Neural cell (in vitro differentiated cells): ENCODE measurements at regions not wholly inside any gene's neighbourhood (a gene's known extent, or its start where the extent isn't known, plus 50 kb on each side); places are given as distances from the start of the nearest gene placed in this dataset.

Experiments
- EZH2 ChIP-seq: fragments of 200-600, 300-800 bp; shearing (Covaris generic), sonication (generic); IDR thresholded peaks from 2 replicates; pipeline ENCODE4 v1.6.1; 2014; ENCODE audit warnings: antibody characterized with exemption, low read length, borderline replicate concordance, mild to moderate bottlenecking; ENCODE audit not compliant: insufficient read depth, poor library complexity, severe bottlenecking
- RAD21 ChIP-seq: fragments of 450-650 bp; conservative IDR thresholded peaks from 2 replicates; pipeline ENCODE4 v1.6.1; 2014; ENCODE audit warnings: antibody characterized with exemption, mild to moderate bottlenecking, moderate library complexity

GRCh38 chr6:56868687-56869086, 86.2 kb upstream of the BEND6 start:
- TF ChIP-seq RAD21, result no peak
- no peak for TF ChIP-seq EZH2
